Suppressor macrophage treated with lipopolysaccharide for 4 hours (primary cell): ENCODE measurements at regions not wholly inside any gene's neighbourhood (a gene's known extent, or its start where the extent isn't known, plus 50 kb on each side); places are given as distances from the start of the nearest gene placed in this dataset.
"Not testable (repeated sequence)": the region's sequence is repeated elsewhere in the genome, so short reads cannot be mapped to it uniquely, and the experiment has no call there.

ENCODE experiments used
- DNase-seq: peaks from one replicate; pipeline ENCODE4 v3.0.0-alpha.2; 2020

DNA sequence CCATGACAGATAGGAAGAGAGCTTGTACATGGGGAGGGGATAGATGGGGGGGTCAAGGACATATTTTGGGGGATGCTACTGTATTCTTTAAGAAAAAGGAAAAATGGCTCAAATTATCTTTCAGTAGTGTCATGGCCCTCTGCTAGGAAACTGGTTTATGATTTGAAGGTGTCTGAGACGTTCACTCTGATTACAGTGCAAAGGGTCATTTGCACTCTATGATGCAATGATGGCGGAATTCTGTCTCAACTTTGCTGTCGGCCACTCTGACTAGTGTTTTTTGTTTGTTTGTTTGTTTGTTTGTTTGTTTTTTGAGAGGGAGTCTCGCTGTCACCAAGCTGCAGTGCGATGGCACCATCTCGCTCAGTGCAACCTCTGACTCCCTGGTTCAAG lies 180.0 kb downstream of the SOX4 start:
- DNase-seq: no peak

DNA sequence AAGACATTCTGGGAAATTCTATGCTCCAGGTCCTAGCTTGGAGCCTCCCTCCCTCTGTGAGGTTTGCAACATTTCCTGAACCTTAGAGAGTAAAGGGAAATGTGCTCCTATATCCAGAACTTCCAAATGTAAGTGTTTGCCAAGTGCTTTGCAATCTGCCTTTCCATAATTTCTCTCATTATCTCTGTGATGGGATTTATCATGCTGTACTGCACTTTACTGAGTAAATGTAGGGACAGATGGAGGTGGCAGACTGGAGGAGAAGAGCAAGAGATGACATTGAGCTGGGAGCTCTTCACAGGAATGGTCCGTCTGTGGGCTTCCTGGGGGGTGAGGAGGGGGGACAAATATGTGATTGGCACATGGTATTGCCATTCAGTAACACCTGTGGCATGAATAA lies 184.3 kb downstream of the SOX4 start:
- DNase-seq: no peak

DNA sequence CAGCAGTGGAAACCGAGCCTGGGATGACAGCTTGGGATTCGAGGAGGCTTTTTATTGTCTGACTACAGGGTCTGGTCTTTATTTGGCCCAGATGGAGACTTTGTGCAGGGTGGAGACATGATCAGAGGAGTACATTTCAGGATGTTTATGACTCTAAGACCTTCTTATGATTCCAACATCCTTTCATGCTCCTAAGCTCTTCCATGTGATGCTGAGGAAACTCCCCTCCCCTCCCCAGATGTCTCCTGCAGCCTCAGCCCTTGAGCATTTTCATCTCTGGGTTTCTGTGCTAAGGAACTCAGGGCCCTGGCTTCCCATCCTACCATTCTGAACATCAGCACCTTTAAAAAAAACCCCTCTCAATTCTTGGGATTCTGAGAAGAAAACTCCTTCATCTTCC lies 186.6 kb downstream of the SOX4 start:
- DNase-seq: no peak

DNA sequence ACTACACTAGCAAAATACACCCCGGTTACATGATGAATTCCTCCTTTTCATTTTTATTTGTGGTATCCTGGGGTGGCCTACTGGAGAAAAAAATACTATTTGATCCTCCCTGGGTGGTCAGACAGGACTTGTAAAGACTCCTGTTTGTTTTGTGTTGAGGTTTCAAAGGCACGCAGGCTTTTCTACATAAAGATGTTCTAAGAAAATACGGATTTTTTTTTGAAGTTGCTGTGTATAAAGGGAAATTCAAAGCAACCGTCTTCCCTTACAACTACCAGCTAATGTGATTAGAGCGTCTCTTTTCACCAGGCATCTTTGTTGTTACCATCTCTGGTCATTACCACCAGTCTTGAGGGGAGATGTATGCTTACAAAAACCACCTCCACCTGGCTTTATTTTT lies 187.1 kb downstream of the SOX4 start:
- no peak for DNase-seq

DNA sequence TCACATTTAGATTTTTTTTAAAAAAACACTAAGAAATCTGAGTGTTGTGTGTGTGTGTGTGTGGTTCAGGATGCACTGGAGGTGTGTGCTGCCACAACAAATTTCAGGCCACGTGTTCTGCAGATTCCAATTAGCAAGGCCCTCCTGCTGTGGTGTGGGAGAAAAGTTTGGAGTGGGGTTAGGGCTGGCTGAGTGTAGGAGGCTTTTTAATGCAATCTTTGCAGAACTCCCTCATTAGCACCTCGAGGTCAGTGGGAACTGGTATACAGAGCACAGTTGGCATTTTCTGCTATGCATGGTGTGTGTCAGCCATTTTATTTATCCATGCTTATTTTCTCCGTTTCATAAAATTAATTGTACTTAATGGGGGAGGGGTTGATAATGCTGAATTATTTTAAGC lies 187.6 kb downstream of the SOX4 start:
- no peak for DNase-seq

DNA sequence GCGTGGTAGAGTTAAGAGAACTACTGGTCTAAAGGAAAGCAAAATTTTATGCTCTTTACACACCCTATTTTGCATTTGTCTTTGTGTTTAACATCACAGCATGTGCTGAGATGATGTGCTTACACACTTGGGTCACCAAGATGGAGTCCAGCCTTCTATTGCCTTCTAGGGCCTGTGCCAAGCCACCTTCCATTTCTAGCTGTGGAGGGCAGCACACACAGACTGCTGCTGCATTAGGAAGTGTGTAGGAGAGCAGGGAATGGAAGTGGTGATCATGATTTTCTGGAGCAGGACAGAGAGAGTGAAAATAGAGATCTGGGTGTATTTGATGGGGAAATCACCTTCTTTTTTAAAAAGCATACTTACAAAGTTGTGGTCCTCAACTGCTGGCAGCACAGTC lies 191.6 kb downstream of the SOX4 start:
- no peak for DNase-seq

DNA sequence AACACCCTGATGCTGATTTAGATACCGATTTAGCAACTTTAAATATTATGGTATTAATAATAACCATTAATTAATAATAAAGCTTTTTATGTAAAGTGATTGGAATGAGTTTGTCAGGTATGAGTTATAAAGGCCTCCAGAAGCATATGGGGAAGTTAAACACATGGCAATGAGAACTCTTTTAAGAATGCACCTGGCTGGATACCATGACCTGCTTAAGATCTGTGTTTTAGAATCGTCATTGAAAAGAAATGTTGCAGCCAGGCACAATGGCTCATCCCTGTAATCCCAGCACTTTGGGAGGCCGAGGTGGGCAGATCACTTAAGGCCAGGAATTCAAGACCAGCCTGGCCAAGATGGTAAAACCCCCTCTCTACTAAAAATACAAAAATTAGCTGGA lies 197.5 kb downstream of the SOX4 start:
- DNase-seq: no peak

DNA sequence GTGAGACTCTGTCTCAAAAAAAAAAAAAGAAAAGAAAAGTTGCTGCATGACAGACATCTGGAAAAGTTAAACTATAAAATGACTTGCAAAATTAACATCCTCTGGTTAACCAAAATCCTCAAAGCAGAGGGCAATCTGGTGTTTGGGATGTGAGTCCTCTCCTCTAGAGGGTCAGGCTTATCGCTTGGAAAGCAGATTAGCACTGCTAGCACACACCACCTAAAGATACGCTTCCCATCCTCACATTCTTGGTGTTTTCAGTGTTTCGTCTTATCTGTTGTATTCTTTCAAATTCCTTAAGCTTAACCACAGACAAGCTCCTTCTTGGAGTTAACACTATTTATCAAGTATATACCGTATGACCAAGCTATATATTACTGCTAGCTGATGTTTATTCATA lies 198.0 kb downstream of the SOX4 start:
- DNase-seq: no peak

DNA sequence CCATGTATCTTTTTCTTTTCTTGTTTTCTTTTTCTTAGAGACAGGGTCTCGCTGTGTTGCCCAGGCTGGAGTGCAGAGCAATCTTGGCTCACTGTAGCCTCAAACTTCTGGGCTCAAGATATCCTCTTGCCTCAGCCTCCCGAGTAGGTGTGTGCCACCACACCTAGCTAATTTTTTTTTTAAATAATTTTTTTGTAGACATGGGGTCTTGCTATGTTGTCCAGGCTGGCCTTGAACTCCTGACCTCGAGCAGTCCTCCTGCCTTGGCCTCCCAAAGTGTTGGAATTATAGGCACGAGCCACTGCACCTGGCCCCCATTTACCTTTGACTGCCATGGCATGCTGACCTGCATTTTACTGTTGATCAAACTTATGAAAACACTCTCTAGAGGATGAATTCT lies 198.6 kb downstream of the SOX4 start:
- DNase-seq: no peak

DNA sequence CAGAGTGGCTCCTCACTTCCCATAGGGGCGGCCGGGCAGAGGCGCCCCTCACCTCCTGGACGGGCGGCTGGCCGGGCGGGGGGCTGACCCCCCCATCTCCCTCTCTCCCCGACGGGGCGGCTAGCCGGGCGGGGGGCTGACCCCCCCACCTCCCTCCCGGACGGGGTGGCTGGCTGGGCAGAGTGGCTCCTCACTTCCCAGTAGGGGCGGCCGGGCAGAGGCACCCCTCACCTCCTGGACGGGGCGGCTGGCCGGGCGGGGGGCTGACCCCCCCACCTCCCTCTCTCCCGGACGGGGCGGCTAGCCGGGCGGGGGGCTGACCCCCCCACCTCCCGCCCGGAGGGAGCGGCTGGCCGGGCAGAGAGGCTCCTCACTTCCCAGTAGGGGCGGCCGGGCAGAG lies 203.4 kb downstream of the SOX4 start:
- DNase-seq: not testable (repeated sequence)

DNA sequence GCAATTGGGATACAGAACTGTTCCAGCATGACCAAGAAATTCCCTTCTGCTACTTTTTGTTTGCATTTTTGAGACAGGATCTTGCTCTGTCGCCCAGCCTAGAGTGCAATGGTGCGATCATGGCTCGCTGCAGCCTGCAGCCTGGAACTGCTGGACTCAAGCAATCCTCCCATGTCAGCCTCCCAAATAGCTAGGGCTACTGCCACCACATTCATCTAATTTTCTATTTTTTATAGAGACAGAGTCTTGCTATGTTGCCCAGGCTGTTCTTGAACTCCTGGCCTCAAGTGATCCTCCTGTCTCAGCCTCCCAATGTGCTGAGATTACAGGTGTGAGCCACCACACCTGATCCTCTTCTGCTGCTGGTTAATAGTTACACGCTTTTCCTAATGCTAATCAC lies 204.9 kb downstream of the SOX4 start:
- DNase-seq: no peak

DNA sequence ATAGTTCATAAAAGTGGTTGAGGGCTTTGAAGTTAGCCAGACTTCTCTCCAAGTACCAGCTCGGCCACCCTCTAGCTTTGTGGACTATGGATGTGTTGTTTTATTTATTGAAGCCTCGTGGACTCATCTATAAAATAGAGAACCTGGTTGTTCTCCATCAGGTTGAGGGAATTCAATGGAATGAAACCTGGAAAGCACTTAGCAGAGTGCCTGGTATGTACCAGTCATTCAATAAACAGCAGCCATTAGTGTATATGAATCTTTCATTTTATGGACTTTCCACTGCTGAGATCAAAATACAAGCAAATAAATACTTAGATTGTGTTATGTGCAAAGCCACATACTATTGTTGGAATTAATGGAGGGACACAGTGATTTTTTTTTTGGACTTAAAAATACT lies 206.8 kb downstream of the SOX4 start:
- no peak for DNase-seq

DNA sequence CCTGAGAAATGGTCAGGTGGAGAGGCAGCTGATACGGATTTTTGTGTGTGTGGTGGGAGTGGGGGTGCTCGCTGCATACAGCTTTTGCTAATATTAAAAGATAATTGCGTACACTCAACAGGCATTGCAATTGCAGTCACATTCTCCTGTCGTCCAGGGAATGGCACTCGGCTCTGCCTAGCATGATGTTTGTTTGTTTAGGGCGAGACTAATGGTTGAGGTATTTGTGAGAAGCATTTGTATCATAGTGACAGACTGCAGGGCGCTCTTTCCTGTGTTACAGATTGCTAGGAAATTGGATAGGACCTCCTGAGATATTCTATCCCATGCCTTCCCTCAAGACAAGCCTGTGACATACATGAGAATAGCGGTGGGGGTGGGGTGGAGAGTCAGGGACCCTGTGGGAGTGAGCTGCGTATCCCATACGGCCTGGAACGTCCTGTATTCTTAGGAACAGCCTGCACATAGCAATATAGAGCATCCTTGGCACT lies 207.4 kb downstream of the SOX4 start:
- no peak for DNase-seq

DNA sequence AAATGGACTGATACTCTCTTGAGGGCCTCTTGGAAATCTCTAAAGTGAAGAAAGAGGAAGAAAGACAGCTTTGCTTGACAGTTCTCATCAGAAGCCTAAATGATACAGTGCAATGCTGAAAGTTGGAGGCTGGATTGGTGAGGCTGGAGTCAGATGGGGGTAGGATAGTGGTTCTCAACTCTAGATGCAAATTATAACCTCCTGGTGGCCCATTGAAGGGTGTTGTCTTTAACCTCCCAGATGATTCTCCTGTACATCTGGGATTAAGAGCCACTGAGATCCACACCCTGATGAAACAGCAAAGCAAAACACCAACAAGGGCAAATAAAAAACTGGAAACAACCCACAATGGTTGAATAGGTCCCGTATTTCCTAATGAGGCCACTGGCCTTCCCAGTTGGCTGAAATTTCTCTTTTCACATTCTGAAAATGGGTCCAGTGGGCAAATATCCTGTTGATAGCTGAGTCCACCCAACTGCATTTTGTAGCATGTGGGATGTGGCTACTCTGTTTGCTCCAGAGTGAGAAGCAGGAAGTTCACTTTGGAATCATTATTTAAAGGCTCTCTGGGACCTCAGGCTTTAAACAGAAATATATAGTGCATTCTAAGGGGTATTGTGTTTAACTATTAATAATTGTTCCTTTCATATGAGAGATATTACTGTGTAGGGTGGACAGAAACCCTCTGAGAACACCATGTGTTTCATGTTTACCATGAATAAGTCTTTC lies 208.1 kb downstream of the SOX4 start:
- no peak for DNase-seq

DNA sequence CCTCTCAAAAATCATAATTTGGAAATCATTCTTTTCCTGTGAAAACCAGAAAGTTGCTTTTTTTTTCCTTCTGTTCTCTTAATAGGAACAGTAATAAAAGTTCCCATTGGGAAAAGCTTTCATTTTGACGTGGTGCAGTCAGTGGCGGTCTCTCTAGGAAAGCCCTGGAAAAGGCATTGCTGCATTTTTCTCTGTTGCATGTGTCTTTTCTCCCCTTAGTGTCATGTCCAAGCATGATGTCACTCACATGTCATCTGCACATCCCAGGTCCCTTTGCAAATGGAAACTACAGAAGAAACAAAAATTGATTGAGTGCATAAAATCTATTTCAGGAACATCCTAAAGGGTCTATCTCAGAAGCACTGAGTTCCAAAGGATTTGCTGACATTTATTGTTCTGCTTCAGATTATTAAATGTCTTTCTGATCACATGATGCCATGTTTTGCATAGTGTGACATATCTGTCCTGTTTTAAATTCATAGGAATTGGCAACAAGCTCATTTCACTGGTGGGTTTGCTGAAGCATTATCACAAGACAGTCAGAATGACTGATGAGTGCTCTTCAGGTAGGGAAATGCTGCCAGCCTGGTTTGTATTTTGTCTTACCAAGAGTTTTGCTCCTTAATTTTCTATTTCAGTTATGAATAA lies 208.7 kb downstream of the SOX4 start:
- DNase-seq: no peak

DNA sequence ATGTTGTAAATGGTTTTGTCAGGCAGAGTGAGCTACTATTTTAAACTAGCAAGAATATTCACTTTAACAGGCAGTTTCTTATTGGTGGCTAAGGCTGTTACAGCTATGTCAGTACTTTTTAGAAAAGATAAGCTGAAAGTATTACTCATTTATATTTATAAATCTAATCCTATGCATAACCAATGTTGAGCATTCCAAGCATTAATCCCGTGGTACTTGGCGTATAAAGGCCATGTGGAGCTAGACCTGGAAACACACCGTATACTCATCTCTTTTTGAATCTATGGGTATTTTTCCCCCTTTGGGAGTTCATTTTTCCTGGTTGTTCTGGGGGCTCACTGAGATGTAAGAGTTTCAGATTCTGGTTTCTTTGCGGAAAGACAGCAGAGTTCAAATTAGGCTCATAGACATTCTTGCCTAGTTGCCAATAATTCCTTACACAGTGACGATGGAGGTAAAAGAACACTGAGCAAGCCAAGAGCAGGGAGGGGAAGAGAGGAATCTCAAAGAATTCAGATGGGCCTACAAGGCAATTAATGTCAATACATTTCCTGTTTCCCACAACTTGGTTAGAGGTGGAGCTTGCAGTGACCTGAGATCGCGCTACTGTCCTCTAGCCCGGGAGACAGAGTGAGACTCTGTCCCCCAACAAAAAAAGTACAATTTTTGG lies 211.5 kb downstream of the SOX4 start:
- no peak for DNase-seq

DNA sequence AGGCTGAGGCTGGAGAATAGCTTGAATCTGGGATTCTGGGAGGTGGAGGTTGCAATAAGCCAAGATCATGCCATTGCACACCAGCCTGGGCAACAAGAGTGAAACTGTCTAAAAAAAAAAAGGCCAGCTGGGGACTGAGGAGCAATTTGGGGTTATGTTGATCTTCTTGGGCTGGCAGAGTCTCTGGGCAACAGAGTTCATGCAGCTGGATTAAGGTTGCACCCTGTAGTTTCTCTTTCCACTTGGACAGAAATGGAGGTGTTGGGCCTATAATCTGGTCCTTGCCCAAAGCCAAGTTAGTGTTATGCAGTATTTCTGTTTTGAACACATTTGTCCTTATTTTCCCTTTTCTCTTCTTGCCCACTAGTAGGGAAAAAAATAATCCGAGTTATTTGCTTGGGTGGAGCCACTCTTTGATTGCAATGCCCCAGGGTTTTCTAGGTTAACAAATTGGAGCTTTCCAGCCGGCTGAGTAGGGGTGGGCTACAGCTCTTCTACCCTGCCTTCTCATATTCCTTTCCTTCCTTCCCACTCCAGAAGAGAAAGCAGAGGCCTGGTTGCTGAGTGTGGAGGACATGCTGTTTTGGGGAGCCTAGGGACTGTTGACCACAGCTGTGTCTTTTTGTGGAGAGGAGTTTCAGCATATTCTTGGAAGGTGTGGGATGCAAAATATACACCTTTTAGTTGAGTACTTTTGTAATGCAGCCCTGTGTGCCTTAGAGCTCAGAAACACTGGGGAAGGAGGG lies 213.9 kb downstream of the SOX4 start:
- DNase-seq: no peak

DNA sequence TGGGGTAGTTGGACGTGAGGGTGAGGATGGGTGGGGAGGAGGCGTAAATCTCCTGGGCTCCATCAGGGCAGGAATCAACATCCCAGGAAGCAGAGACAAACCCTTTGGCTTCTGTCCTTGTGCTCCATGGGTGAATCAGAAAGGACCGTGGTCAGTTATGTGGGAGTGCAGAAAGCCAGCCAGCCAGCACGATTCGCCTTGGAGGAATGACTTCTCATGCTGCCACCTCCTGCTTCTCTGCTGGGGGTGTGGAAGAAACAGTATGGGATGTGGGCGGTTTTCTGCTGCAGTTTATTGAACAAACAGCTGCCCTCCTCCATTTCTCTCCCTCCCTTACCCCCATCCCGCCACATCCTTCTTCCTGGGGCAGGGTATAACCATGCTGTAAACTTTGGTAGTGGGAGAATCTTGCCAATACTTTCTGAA lies 214.5 kb downstream of the SOX4 start:
- DNase-seq: no peak

DNA sequence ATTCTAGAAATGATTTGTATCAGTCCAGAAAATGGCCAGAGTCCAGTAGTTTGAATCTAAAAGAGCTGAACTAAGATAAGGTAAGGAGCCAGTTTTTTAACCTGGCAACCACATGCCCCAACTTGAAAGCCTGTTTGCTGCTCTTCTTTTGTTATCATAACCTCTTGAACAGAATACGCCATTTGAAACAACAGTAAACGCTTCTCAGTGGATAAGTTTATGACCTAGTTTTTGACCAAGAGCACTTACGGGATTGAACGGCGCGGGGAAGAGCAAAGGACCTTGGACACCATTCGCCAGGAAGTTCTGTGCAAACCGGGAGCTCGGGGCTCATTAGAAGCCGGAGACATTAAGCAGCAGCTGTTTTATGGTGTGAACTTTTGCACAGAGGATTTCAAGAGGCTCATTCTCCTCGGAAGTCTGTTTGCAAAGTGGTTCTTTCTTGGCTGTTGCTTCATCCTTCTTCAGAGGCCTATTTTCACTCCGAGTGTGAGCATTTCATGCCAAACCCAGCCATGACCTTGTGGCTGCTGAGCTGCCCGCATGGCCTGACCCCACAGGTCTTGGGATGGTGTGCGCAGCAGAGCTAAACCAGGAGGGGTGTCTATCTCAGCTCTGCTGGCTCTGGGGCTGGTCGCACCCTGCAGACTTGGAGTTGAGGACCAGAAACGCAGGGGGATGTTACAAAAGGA lies 215.1 kb downstream of the SOX4 start:
- no peak for DNase-seq

DNA sequence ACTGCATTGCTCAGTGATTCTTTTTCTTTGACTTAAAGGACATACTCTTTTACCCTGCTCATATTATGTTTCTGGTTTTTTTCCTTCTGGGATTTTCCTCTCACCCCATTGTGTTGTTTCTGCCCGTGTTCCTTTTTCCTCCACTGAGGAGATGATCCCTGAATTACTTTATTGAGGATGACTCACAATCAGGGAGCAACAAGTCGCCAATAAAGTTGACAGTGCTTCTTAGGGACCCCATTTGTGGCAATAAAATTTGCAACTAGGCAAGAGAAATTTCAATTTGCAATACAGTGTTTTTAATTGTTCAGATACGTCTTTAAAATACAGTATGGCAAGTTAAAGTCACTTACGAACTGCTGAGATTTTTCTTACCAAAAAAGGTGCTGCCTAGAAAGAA lies 217.9 kb downstream of the SOX4 start:
- DNase-seq: no peak

DNA sequence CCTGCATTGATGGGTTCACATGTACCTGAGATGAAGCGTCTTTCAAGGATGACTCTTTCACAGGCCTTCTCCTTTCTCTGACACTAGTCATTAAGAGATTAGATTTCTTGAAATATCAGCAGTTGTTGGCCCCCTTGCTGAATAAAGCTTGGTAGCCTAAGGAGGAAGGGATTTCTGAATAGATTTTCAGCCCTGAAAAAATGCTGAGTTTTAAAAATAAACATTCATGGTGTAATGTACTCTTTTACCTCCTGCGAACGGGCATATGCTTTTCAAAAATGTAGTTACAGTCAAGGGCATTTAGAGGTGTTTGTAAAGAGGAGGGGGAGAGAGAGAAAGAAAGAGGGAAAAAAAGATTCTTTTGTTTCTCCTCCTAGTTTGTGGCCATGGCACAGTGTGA lies 222.7 kb downstream of the SOX4 start:
- no peak for DNase-seq

DNA sequence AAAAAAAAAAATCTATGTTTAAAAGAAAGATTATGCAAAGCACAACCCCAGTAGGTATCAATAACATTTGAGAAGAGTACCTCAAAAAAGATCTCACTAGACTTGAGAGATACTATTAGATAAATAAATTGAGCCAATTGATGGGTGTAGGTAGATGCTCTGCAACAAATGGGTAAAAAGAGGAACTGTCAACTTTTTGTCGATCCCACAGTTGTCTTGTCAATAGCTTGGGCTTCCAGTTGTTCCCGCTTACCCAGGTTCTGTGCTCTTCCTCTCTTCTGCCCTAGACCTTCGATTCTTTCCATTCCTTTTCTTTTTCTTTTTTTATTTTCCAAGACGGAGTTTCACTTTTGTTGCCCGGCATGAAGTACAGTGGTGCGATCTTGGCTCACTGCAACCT lies 226.9 kb downstream of the SOX4 start:
- DNase-seq: no peak

DNA sequence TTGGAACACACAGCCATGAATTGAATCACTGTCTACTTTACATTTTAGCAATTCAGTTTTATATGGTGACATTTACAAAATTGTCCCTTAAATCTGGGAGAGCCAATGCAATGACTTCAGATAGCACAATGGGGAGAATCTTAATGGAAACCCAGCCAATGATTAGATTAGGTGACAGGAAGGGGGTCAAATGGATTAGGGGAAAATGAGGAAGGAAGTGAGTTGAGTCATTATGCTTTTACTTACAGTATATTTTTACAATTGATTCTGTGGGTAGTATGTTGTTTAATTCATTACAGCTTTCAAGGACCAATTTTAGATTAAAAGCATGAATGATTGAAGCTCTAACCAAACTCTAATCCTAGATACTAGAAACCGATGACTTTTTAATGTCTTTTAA lies 229.8 kb downstream of the SOX4 start:
- no peak for DNase-seq
